ENCODE measurements at regions not wholly inside any gene's neighbourhood (a gene's known extent, or its start where the extent isn't known, plus 50 kb on each side); places are given as distances from the start of the nearest gene placed in this dataset.

- TF ChIP-seq CTCF (optimal IDR thresholded peaks at IDR 0.05 in 1 of 3, IDR thresholded peaks at IDR 0.05 in 1 of 3, conservative IDR thresholded peaks at IDR 0.05 in 1 of 3; ENCODE audit: extremely low read depth in 1 of 3, insufficient read depth in 2 of 3, low read length in 3 of 3) (no peak), EZH2 (IDR thresholded peaks at IDR 0.05; ENCODE audit: low read length) (no peak)
Measured at GRCh38 chr14:53620317-53620716, 336.3 kb downstream of the BMP4 start.

All from keratinocyte (primary cell).